NCI-H774 (cell line): ENCODE measurements at regions not wholly inside any gene's neighbourhood (a gene's known extent, or its start where the extent isn't known, plus 50 kb on each side); places are given as distances from the start of the nearest gene placed in this dataset.
A peak's percentile ranks its signal among the peaks of the same experiment; 100 is the strongest.

Source experiments
- DNase-seq: peaks from one replicate; lab custom pipeline; 2025; lab: John Stamatoyannopoulos, UW

GRCh38 chrX:39915596-39915995 is 182.2 kb downstream of the BCOR start:
- DNase-seq: no peak

- DNase-seq: no peak
Measured at GRCh38 chrX:39921838-39922237, 175.9 kb downstream of the BCOR start.

GRCh38 chrX:39922488-39922887 is 175.3 kb downstream of the BCOR start:
- DNase-seq: no peak

- no peak for DNase-seq
Measured at GRCh38 chrX:39922926-39923325, 174.8 kb downstream of the BCOR start.

GRCh38 chrX:39927380-39927779 is 170.4 kb downstream of the BCOR start:
- DNase-seq: no peak

- no peak for DNase-seq
Measured at GRCh38 chrX:39928704-39929378, 168.9 kb downstream of the BCOR start.

- DNase-seq: no peak
Measured at GRCh38 chrX:39929379-39930025, 168.3 kb downstream of the BCOR start.

- DNase-seq: no peak
Measured at GRCh38 chrX:39930786-39931528, 166.8 kb downstream of the BCOR start.

GRCh38 chrX:39931529-39932282 is 166.1 kb downstream of the BCOR start:
- DNase-seq: no peak

GRCh38 chrX:39935411-39936064 is 162.2 kb downstream of the BCOR start:
- DNase-seq: no peak

GRCh38 chrX:39936886-39937770 is 160.6 kb downstream of the BCOR start:
- no peak for DNase-seq

- no peak for DNase-seq
Measured at GRCh38 chrX:39938466-39938865, 159.3 kb downstream of the BCOR start.

- no peak for DNase-seq
Measured at GRCh38 chrX:39939678-39940077, 158.1 kb downstream of the BCOR start.

- no peak for DNase-seq
Measured at GRCh38 chrX:39941332-39941920, 156.3 kb downstream of the BCOR start.

- DNase-seq: no peak
Measured at GRCh38 chrX:39944416-39944815, 153.3 kb downstream of the BCOR start.

GRCh38 chrX:39945709-39946108 is 152.0 kb downstream of the BCOR start:
- no peak for DNase-seq

- DNase-seq: no peak
Measured at GRCh38 chrX:39946822-39947221, 150.9 kb downstream of the BCOR start.

- peak; percentile 11 for DNase-seq
Measured at GRCh38 chrX:39948582-39948981, 149.2 kb downstream of the BCOR start.

- DNase-seq: no peak
Measured at GRCh38 chrX:39950018-39950688, 147.6 kb downstream of the BCOR start.

- DNase-seq: peak; percentile 7
Measured at GRCh38 chrX:39952989-39953388, 144.8 kb downstream of the BCOR start.
